Neutrophil (primary cell): ENCODE measurements at regions not wholly inside any gene's neighbourhood (a gene's known extent, or its start where the extent isn't known, plus 50 kb on each side); places are given as distances from the start of the nearest gene placed in this dataset.

ENCODE experiments used
- H3K27ac ChIP-seq: fragments of 200-600 bp; sonication (generic); 2 replicates; pipeline ENCODE4 v1.5.1; 2016; ENCODE audit warnings: mild to moderate bottlenecking, moderate library complexity
- H3K27me3 ChIP-seq: fragments of 200-600 bp; sonication (generic); 2 replicates; pipeline ENCODE4 v1.6.0; 2016; ENCODE audit warnings: mild to moderate bottlenecking
- H3K36me3 ChIP-seq: fragments of 200-600 bp; sonication (generic); 2 replicates; pipeline ENCODE4 v1.5.1; 2017
- H3K4me1 ChIP-seq, 2 experiments: fragments of 200-600 bp in 1 of 2; sonication (generic) in 1 of 2; 1 replicate in 1 of 2; 2 replicates in 1 of 2; pipeline versions ENCODE4 v1.5.1 to v1.6.1; 2013 to 2016; ENCODE audit warnings: low read depth in 1 of 2, low read length in 1 of 2, mild to moderate bottlenecking in 1 of 2, moderate library complexity in 1 of 2; ENCODE audit not compliant: control insufficient read depth in 1 of 2, insufficient read depth in 1 of 2
- H3K4me3 ChIP-seq, 2 experiments: fragments of 200-600 bp in 1 of 2; sonication (generic) in 1 of 2; 1 replicate in 1 of 2; 2 replicates in 1 of 2; pipeline ENCODE4 v1.5.1; 2013 to 2016; ENCODE audit warnings: low read depth in 1 of 2, low read length in 1 of 2, mild to moderate bottlenecking in 1 of 2, moderate library complexity in 1 of 2
- H3K9me3 ChIP-seq: fragments of 200-600 bp; sonication (generic); 2 replicates; pipeline ENCODE4 v1.5.1; 2016
- TF ChIP-seq, protein P1 (sequence below): fragments of 200-600 bp; sonication (generic); IDR thresholded peaks from 2 replicates; pipeline ENCODE4 v1.5.1; 2016; ENCODE audit warnings: antibody characterized with exemption

DNA sequence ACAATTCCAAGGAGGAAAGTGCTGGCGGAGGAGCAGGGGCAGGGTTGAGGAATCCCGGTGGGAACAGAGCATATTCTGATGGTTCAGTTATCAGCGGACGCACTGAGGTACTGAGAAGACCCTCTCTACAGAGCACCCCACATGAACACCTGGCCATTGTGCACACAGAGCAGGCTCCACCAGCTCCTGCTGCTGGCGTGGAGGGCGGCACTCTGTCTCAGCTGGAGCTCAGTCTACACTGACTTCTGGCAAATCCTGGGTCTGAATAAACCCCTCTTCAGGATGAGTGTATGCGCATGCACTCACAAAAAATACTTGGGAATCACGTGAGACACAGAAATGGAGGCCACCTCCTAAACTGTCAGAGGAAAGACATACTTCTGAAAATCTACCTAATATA is 114.4 kb upstream of the IRS2 start:
- no peak overlapping the region for H3K4me3 ChIP-seq

DNA sequence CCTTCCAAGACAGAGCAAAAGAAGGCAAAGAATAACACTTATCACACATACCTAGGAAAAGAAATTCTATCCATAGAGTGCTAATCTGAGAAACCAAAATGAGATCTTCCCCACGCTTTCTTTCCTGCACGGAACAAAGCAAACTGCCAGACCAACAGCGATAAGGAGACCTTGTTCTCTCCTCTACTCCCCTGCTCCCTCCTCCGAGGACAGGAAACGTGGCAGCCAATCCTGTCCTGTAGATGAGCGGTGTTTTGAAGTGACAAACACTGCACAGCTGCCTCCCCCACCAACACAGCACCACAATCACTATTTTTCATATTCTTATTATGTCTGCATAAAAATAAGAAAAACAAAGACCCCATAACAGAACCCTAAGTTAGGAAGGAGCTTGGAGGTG is 113.9 kb upstream of the IRS2 start:
- no peak overlapping the region for H3K4me3 ChIP-seq
- H3K27me3 ChIP-seq: peaks cover 27% of the 10 kb centered on the region
- no peaks in the 10 kb centered on the region for H3K9me3 ChIP-seq
- H3K4me1 ChIP-seq: no peaks in the 10 kb centered on the region
- no peaks in the 10 kb centered on the region for H3K36me3 ChIP-seq
- no peak overlapping the region for H3K27ac ChIP-seq
- TF ChIP-seq, protein P1, sequence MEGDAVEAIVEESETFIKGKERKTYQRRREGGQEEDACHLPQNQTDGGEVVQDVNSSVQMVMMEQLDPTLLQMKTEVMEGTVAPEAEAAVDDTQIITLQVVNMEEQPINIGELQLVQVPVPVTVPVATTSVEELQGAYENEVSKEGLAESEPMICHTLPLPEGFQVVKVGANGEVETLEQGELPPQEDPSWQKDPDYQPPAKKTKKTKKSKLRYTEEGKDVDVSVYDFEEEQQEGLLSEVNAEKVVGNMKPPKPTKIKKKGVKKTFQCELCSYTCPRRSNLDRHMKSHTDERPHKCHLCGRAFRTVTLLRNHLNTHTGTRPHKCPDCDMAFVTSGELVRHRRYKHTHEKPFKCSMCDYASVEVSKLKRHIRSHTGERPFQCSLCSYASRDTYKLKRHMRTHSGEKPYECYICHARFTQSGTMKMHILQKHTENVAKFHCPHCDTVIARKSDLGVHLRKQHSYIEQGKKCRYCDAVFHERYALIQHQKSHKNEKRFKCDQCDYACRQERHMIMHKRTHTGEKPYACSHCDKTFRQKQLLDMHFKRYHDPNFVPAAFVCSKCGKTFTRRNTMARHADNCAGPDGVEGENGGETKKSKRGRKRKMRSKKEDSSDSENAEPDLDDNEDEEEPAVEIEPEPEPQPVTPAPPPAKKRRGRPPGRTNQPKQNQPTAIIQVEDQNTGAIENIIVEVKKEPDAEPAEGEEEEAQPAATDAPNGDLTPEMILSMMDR: no peak

More for the DNA sequence above, 114.4 kb upstream of the IRS2 start:
- Histone ChIP-seq H3K9me3 (no peaks in the 10 kb centered on the region), H3K27ac (no peak overlapping the region), H3K4me1 (no peaks in the 10 kb centered on the region), H3K36me3 (no peaks in the 10 kb centered on the region), H3K27me3 (peaks cover 26% of the 10 kb centered on the region)
- TF ChIP-seq, protein P1: no peak

DNA sequence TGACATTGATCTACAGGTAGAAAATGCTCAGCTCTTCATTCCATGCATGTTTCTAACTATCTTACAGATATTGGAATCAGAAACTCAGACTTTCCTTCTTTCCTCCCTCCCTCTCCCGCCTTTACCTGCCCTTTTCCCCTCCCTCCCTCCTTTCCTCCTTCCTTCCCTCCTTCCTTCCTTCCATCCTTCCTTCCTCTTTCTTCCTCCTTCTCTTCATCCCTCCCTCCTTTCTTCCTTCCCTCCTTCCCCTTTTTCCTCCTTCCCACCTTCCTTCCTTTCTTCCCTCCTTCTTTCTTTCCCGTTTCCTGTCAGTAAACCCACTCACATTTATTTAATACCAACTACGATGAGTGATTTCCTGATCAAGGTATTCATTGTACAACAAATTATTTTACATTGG is 113.4 kb upstream of the IRS2 start:
- TF ChIP-seq, protein P1: no peak
- Histone ChIP-seq H3K27me3 (peaks cover 27% of the 10 kb centered on the region), H3K4me1 (no peaks in the 10 kb centered on the region), H3K27ac (no peak overlapping the region), H3K9me3 (no peaks in the 10 kb centered on the region), H3K36me3 (no peaks in the 10 kb centered on the region), H3K4me3 (no peak overlapping the region)

DNA sequence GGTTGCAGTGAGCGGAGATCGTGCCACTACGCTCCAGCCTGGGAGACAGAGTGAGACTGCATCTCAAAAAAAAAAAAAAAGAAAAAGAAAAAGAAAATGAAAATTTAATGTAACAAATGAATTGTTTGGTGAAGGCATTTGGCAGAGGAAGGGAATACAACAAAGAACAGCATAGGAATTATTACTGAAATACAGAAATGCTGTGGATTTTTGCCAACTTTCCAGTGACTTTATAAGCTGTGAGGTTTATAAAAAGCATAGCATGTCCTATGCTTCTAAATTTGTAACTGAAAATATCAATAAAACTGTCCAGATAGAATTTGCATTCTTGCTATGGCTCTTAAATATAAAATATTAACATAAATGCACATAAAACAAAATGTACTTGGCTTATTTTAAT is 112.9 kb upstream of the IRS2 start:
- no peaks in the 10 kb centered on the region for H3K36me3 ChIP-seq
- no peak overlapping the region for H3K4me3 ChIP-seq
- H3K27ac ChIP-seq: no peak overlapping the region
- H3K27me3 ChIP-seq: peaks cover 27% of the 10 kb centered on the region
- no peaks in the 10 kb centered on the region for H3K9me3 ChIP-seq
- H3K4me1 ChIP-seq: no peaks in the 10 kb centered on the region
- TF ChIP-seq, protein P1: no peak

DNA sequence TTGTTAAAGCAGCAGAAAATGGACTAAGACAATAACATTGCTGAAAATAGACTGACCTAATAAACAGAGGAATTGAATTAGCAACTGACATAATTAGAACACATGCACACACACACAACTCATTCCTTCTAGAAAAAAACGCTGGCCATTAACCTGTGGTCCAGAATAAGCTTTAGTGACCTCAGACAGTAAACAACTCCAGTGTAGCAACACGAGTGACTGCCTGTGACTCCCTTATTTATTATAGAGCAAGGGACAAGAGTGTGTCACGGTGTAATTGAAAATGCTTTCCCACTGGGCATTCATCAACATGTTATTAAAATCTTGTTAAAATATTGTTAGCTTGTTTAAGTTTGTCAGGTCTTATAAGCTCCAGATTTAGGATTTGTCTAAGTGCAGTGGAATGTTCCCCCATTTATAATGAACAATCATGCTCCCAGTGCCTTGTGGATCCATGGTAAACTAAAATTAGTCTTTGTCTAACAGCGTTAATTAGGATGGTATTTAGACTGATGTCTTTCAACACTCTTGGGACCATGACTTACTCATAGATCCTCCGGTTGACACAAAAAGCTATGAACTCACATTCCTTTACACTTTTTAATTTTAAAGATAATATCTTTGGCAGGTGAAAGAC is 111.7 kb upstream of the IRS2 start:
- Histone ChIP-seq H3K9me3 (no peaks in the 10 kb centered on the region), H3K4me1 (no peaks in the 10 kb centered on the region), H3K27me3 (peaks cover 27% of the 10 kb centered on the region), H3K36me3 (no peaks in the 10 kb centered on the region), H3K4me3 (no peak overlapping the region), H3K27ac (no peak overlapping the region)
- TF ChIP-seq, protein P1: no peak
